ENCODE measurements at regions not wholly inside any gene's neighbourhood (a gene's known extent, or its start where the extent isn't known, plus 50 kb on each side); places are given as distances from the start of the nearest gene placed in this dataset.
A peak's percentile ranks its signal among the peaks of the same experiment; 100 is the strongest.
"Not testable (repeated sequence)": the region's sequence is repeated elsewhere in the genome, so short reads cannot be mapped to it uniquely, and the experiment has no call there.

- DNase-seq: no peak
Observed at GRCh38 chr10:63836666-63837442, 315.7 kb downstream of the REEP3 start.

- no peak for DNase-seq
Observed at GRCh38 chr10:63841761-63842160, 320.6 kb downstream of the REEP3 start.

GRCh38 chr10:63843107-63843506 is 321.9 kb downstream of the REEP3 start:
- DNase-seq: no peak

GRCh38 chr10:63848871-63849270 is 327.7 kb downstream of the REEP3 start:
- DNase-seq: not testable (repeated sequence)

GRCh38 chr10:63862860-63863259 is 341.7 kb downstream of the REEP3 start:
- DNase-seq: no peak

- no peak for DNase-seq
Observed at GRCh38 chr10:63865210-63865609, 344.0 kb downstream of the REEP3 start.

GRCh38 chr10:63866075-63866746 is 345.0 kb downstream of the REEP3 start:
- DNase-seq: peak in 45 of 58 donors; percentile 3 to 71 (median 17)

GRCh38 chr10:63866747-63867140 is 345.5 kb downstream of the REEP3 start:
- DNase-seq: peak in 1 of 58 donors; percentile 23

GRCh38 chr10:63878428-63878827 is 357.2 kb downstream of the REEP3 start:
- DNase-seq: no peak

- no peak for DNase-seq
Observed at GRCh38 chr10:63883861-63884260, 362.7 kb downstream of the REEP3 start.

DNA sequence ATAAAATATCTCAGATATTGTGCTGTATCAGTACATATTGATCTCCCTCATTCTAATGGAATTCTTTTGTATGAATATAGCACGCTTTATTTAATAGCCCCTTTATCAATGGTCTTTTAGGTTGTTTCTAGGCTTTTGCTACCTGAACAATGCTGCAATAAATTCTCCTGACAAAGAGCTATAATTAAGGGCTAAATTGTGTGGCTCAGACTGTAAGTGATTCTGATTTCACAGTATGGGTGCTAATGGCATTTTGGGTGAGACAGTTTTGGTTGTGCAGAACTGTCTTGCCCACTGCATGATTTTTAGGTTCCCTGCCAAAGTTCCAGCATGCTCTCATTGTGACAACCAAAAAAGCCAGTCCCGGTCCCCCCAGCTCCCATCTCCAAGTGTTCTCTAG is 363.2 kb downstream of the REEP3 start:
- DNase-seq: no peak

DNA sequence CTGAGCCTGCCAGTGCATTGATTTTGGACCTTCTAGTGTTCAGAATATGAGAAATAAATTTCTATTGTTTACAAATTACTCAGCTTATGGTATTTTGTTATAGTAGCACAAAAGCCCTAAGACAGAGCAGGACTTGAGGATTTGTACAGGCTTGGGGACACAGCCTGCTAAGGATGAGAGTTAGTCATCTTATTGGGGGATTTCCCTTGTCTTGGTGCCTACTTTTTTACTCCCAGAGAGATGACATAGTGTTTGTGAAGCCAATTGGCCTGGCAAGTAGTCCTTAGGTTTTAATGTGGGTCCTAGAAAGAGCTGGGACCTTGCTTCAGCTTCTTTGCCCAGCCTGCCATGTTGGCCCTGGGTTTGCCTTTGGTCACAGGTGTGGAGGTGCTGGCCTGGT is 364.0 kb downstream of the REEP3 start:
- no peak for DNase-seq

GRCh38 chr10:63886281-63887022 is 365.3 kb downstream of the REEP3 start:
- no peak for DNase-seq

DNA sequence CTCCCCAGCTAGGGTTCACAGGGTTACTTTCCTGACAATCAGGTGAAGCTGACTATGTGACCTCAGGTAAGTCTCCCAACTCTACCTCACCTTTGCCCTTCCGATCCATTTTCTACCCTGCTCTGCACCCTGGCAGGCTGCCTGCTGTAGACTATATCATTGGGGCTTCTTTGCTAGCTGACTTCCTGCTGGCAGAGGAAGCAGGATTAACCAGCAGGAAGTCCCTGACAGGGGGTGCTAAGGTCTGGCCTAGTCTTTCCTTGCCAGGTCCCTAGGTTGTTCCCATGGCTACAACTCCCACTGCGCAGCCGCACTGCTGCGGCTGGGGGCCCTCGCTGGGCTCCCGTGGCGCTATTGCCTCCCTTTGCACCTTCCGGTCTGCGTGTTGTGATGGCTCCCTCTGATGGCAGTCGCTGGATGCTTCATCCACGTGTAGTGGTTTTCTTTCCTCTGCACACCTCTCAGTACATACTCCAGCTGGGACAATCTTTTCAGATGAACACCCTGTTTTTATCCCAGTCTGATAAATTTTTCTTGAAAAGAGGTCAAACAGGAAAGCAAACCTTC is 365.9 kb downstream of the REEP3 start:
- DNase-seq: no peak

- DNase-seq: no peak
Observed at GRCh38 chr10:63887600-63888370, 366.6 kb downstream of the REEP3 start.

DNA sequence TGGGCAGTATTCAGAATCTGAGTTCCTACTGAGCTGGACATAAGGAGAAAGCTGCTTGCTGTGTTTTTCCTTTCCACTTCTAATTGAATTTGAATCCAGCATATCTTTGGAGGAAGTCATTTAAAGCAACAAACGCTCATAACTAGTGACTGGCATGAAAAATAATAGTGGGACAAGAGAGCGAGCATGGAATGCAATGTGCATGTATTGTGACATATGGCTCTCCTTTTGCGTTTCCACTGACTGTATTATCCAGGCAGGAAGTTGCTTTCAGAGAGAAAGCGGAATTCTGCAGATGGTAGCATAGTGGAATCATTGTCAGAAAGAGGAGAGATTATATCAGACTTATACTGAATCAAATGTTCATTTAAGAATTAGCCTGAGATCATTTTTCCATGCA is 368.6 kb downstream of the REEP3 start:
- peak in 1 of 58 donors; percentile 4 for DNase-seq

- DNase-seq: no peak
Observed at GRCh38 chr10:63896992-63897391, 375.8 kb downstream of the REEP3 start.

DNA sequence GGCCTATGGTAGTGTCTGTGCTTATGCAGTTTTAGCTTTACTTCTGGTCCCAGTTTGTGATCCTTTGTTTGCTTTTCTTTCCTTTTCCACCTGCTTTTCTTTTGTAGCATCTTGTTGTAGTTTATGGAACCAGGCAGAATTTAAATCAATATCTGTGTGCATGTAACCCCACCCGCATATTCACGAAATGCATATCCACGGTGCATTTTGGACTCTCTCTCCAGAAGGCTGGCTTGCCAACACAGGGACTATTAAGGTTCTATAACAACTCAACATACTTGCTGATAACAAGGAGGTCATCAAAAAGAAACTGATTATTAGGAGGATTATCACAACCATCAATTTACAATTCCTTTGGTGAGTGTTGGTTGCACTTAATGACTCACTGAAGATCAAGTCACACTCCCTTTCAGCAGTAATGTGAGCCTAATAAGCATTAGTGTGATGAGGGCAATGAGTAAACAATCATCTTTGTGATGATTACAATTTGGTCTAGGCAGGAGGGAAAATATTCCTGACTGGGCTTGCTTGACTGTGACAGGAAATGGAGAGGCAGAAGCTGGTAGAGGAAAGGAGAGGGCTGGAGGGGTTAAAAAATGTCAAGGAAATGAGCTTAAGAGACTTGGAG is 378.6 kb downstream of the REEP3 start:
- DNase-seq: no peak

DNA sequence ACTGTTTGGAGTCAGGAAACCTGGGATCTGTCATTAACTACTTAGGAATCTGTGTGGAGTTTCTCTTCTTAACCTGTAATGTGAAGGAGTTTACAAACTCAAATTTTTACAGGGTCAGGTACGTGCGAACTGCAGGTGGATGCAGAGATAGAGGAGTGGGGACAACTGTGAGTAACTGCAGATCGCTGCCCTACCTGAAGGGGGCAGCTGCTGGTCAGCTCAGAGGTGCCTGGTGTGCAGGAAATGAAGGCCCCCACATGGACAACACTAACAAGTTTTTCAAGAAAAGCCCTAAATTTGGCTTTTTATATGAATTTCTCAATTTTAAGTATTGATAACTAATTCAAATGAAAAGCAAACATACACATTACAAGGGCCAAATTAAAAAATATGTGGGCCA is 380.0 kb downstream of the REEP3 start:
- no peak for DNase-seq

- peak in 12 of 58 donors; percentile 0 to 22 (median 4) for DNase-seq
Observed at GRCh38 chr10:63901881-63902280, 380.7 kb downstream of the REEP3 start.

GRCh38 chr10:63910806-63911205 is 389.6 kb downstream of the REEP3 start:
- DNase-seq: no peak

Measured in anterior cingulate cortex (tissue), 58 donors.